ENCODE measurements at regions not wholly inside any gene's neighbourhood (a gene's known extent, or its start where the extent isn't known, plus 50 kb on each side); places are given as distances from the start of the nearest gene placed in this dataset.
A peak's percentile ranks its signal among the peaks of the same experiment; 100 is the strongest.

- Histone ChIP-seq H3K9ac (ENCODE audit: low read depth, low read length) (no peak overlapping the region), H3K9me3 (replicated peaks; ENCODE audit: low read length) (no peaks in the 10 kb centered on the region), H3K27me3 (ENCODE audit: control insufficient read depth, insufficient read depth, low read length) (no peaks in the 10 kb centered on the region), H3K36me3 (ENCODE audit: insufficient read depth, low read length) (no peaks in the 10 kb centered on the region), H3K4me1 (ENCODE audit: control insufficient read depth, insufficient read depth, low read length) (peaks cover 32% of the 10 kb centered on the region), H3K4me2 (ENCODE audit: low read length) (no peak overlapping the region), H3K4me3 (ENCODE audit: low read length) (no peak overlapping the region)
Measured at GRCh38 chr10:43902842-43903241, 254.2 kb upstream of the ZNF32 start.

- H3K4me3 ChIP-seq (ENCODE audit: low read length): no peak overlapping the region
Measured at GRCh38 chr10:43901744-43902504, 253.2 kb upstream of the ZNF32 start.

GRCh38 chr10:43901302-43901701 lies 252.6 kb upstream of the ZNF32 start:
- H3K4me2 ChIP-seq (ENCODE audit: low read length): no peak overlapping the region
- peaks cover 27% of the 10 kb centered on the region for H3K4me1 ChIP-seq (ENCODE audit: control insufficient read depth, insufficient read depth, low read length)
- H3K9ac ChIP-seq (ENCODE audit: low read depth, low read length): no peak overlapping the region
- no peaks in the 10 kb centered on the region for H3K27me3 ChIP-seq (ENCODE audit: control insufficient read depth, insufficient read depth, low read length)
- H3K4me3 ChIP-seq (ENCODE audit: low read length): no peak overlapping the region
- H3K9me3 ChIP-seq (replicated peaks; ENCODE audit: low read length): no peaks in the 10 kb centered on the region
- no peaks in the 10 kb centered on the region for H3K36me3 ChIP-seq (ENCODE audit: insufficient read depth, low read length)

More at GRCh38 chr10:43901744-43902504, 253.2 kb upstream of the ZNF32 start:
- no peak overlapping the region for H3K4me2 ChIP-seq (ENCODE audit: low read length)
- no peaks in the 10 kb centered on the region for H3K36me3 ChIP-seq (ENCODE audit: insufficient read depth, low read length)
- no peaks in the 10 kb centered on the region for H3K27me3 ChIP-seq (ENCODE audit: control insufficient read depth, insufficient read depth, low read length)
- H3K4me1 ChIP-seq (ENCODE audit: control insufficient read depth, insufficient read depth, low read length): peaks cover 32% of the 10 kb centered on the region
- H3K9me3 ChIP-seq (replicated peaks; ENCODE audit: low read length): no peaks in the 10 kb centered on the region
- H3K9ac ChIP-seq (ENCODE audit: low read depth, low read length): no peak overlapping the region

- no peak overlapping the region for H3K4me2 ChIP-seq (ENCODE audit: low read length)
- no peaks in the 10 kb centered on the region for H3K36me3 ChIP-seq (ENCODE audit: insufficient read depth, low read length)
- H3K9me3 ChIP-seq (replicated peaks; ENCODE audit: low read length): no peaks in the 10 kb centered on the region
- peaks cover 20% of the 10 kb centered on the region for H3K4me1 ChIP-seq (ENCODE audit: control insufficient read depth, insufficient read depth, low read length)
- no peak overlapping the region for H3K9ac ChIP-seq (ENCODE audit: low read depth, low read length)
- H3K27me3 ChIP-seq (ENCODE audit: control insufficient read depth, insufficient read depth, low read length): no peaks in the 10 kb centered on the region
- no peak overlapping the region for H3K4me3 ChIP-seq (ENCODE audit: low read length)
Measured at GRCh38 chr10:43900571-43900970, 251.9 kb upstream of the ZNF32 start.

- Histone ChIP-seq H3K9ac (ENCODE audit: low read depth, low read length) (no peak overlapping the region), H3K4me3 (ENCODE audit: low read length) (no peak overlapping the region), H3K9me3 (replicated peaks; ENCODE audit: low read length) (no peaks in the 10 kb centered on the region), H3K4me1 (ENCODE audit: control insufficient read depth, insufficient read depth, low read length) (peaks cover 11% of the 10 kb centered on the region), H3K36me3 (ENCODE audit: insufficient read depth, low read length) (no peaks in the 10 kb centered on the region), H3K4me2 (ENCODE audit: low read length) (no peak overlapping the region), H3K27me3 (ENCODE audit: control insufficient read depth, insufficient read depth, low read length) (no peaks in the 10 kb centered on the region)
Measured at GRCh38 chr10:43899224-43899959, 250.7 kb upstream of the ZNF32 start.

- Histone ChIP-seq H3K27me3 (ENCODE audit: control insufficient read depth, insufficient read depth, low read length) (no peaks in the 10 kb centered on the region), H3K36me3 (ENCODE audit: insufficient read depth, low read length) (no peaks in the 10 kb centered on the region), H3K4me2 (ENCODE audit: low read length) (no peak overlapping the region), H3K9me3 (replicated peaks; ENCODE audit: low read length) (no peaks in the 10 kb centered on the region), H3K9ac (ENCODE audit: low read depth, low read length) (no peak overlapping the region), H3K4me1 (ENCODE audit: control insufficient read depth, insufficient read depth, low read length) (peaks cover 11% of the 10 kb centered on the region), H3K4me3 (ENCODE audit: low read length) (no peak overlapping the region)
Measured at GRCh38 chr10:43898592-43898991, 249.9 kb upstream of the ZNF32 start.

- Histone ChIP-seq H3K36me3 (ENCODE audit: insufficient read depth, low read length) (no peaks in the 10 kb centered on the region), H3K4me1 (ENCODE audit: control insufficient read depth, insufficient read depth, low read length) (peaks cover 15% of the 10 kb centered on the region), H3K9me3 (replicated peaks; ENCODE audit: low read length) (no peaks in the 10 kb centered on the region), H3K4me2 (ENCODE audit: low read length) (no peak overlapping the region), H3K27me3 (ENCODE audit: control insufficient read depth, insufficient read depth, low read length) (no peaks in the 10 kb centered on the region), H3K9ac (ENCODE audit: low read depth, low read length) (no peak overlapping the region), H3K4me3 (ENCODE audit: low read length) (no peak overlapping the region)
Measured at GRCh38 chr10:43897765-43898419, 249.2 kb upstream of the ZNF32 start.

GRCh38 chr10:43892062-43892770 lies 243.5 kb upstream of the ZNF32 start:
- Histone ChIP-seq H3K9me3 (replicated peaks; ENCODE audit: low read length) (no peaks in the 10 kb centered on the region), H3K9ac (ENCODE audit: low read depth, low read length) (peak overlapping the region; percentile 20), H3K4me1 (ENCODE audit: control insufficient read depth, insufficient read depth, low read length) (peaks cover 60% of the 10 kb centered on the region), H3K36me3 (ENCODE audit: insufficient read depth, low read length) (no peaks in the 10 kb centered on the region), H3K4me2 (ENCODE audit: low read length) (peak overlapping the region; percentile 37), H3K4me3 (ENCODE audit: low read length) (no peak overlapping the region), H3K27me3 (ENCODE audit: control insufficient read depth, insufficient read depth, low read length) (no peaks in the 10 kb centered on the region)

GRCh38 chr10:43891241-43891640 lies 242.6 kb upstream of the ZNF32 start:
- no peaks in the 10 kb centered on the region for H3K27me3 ChIP-seq (ENCODE audit: control insufficient read depth, insufficient read depth, low read length)
- H3K4me1 ChIP-seq (ENCODE audit: control insufficient read depth, insufficient read depth, low read length): peaks cover 60% of the 10 kb centered on the region
- H3K4me3 ChIP-seq (ENCODE audit: low read length): no peak overlapping the region
- H3K36me3 ChIP-seq (ENCODE audit: insufficient read depth, low read length): no peaks in the 10 kb centered on the region
- H3K9ac ChIP-seq (ENCODE audit: low read depth, low read length): no peak overlapping the region
- H3K4me2 ChIP-seq (ENCODE audit: low read length): no peak overlapping the region
- no peaks in the 10 kb centered on the region for H3K9me3 ChIP-seq (replicated peaks; ENCODE audit: low read length)

GRCh38 chr10:43890124-43890523 lies 241.4 kb upstream of the ZNF32 start:
- H3K36me3 ChIP-seq (ENCODE audit: insufficient read depth, low read length): no peaks in the 10 kb centered on the region
- peak overlapping the region; percentile 20 for H3K9ac ChIP-seq (ENCODE audit: low read depth, low read length)
- H3K27me3 ChIP-seq (ENCODE audit: control insufficient read depth, insufficient read depth, low read length): no peaks in the 10 kb centered on the region
- H3K4me2 ChIP-seq (ENCODE audit: low read length): peak overlapping the region; percentile 14
- H3K4me1 ChIP-seq (ENCODE audit: control insufficient read depth, insufficient read depth, low read length): peaks cover 60% of the 10 kb centered on the region
- peak overlapping the region; percentile 7 for H3K4me3 ChIP-seq (ENCODE audit: low read length)
- no peaks in the 10 kb centered on the region for H3K9me3 ChIP-seq (replicated peaks; ENCODE audit: low read length)

GRCh38 chr10:43888586-43888985 lies 239.9 kb upstream of the ZNF32 start:
- peaks cover 60% of the 10 kb centered on the region for H3K4me1 ChIP-seq (ENCODE audit: control insufficient read depth, insufficient read depth, low read length)
- peak overlapping the region; percentile 23 for H3K9ac ChIP-seq (ENCODE audit: low read depth, low read length)
- no peak overlapping the region for H3K4me3 ChIP-seq (ENCODE audit: low read length)
- no peaks in the 10 kb centered on the region for H3K36me3 ChIP-seq (ENCODE audit: insufficient read depth, low read length)
- H3K9me3 ChIP-seq (replicated peaks; ENCODE audit: low read length): no peaks in the 10 kb centered on the region
- peak overlapping the region; percentile 17 for H3K4me2 ChIP-seq (ENCODE audit: low read length)
- no peaks in the 10 kb centered on the region for H3K27me3 ChIP-seq (ENCODE audit: control insufficient read depth, insufficient read depth, low read length)

All from skeletal muscle satellite cell (primary cell).